ENCODE measurements at regions not wholly inside any gene's neighbourhood (a gene's known extent, or its start where the extent isn't known, plus 50 kb on each side); places are given as distances from the start of the nearest gene placed in this dataset.

- DNase-seq (ENCODE audit: low read depth, low spot score) = no peak
- no peaks in the 10 kb centered on the region for H3K79me2 ChIP-seq (ENCODE audit: control insufficient read depth, insufficient read depth, low read length)
- POLR2A ChIA-PET = no interaction called here
- no peak for FAIRE-seq
- H4K20me1 ChIP-seq (replicated peaks; ENCODE audit: control insufficient read depth, extremely low read depth, insufficient read depth, low read length) = no peaks in the 10 kb centered on the region
- no peaks in the 10 kb centered on the region for H3K27me3 ChIP-seq (ENCODE audit: control insufficient read depth in 2 of 2, insufficient read depth in 2 of 2, low read length in 2 of 2)
- intact Hi-C loops (cut with micrococcal nuclease) = no loop called here
- H3K4me1 ChIP-seq (ENCODE audit: control insufficient read depth, extremely low read depth, insufficient read depth, low read length) = peaks cover 6% of the 10 kb centered on the region
- no peak overlapping the region for H2AFZ ChIP-seq (ENCODE audit: low read depth, low read length)
- H3K27ac ChIP-seq (ENCODE audit: insufficient read depth, low read depth, low read length) = no peak overlapping the region
- no peak overlapping the region for H3K9ac ChIP-seq (replicated peaks; ENCODE audit: extremely low read depth, insufficient read depth, low read length)
- dilution Hi-C loops (cut with MboI; ENCODE audit: extremely low pct_ligation_motif_present, low sequenced_read_pairs) = no loop called here
- H3K4me3 ChIP-seq (replicated peaks in 1 of 3; ENCODE audit: insufficient read depth in 1 of 3, low read depth in 1 of 3, low read length in 3 of 3) = no peak overlapping the region
- TF ChIP-seq JUN (IDR thresholded peaks at IDR 0.05; ENCODE audit: borderline replicate concordance, insufficient read depth, insufficient read length, low read depth) (no peak), CTCF (IDR thresholded peaks at IDR 0.05; ENCODE audit: extremely low read depth in 1 of 2, insufficient read depth in 1 of 2, low read depth in 1 of 2, low read length in 2 of 2) (no peak), POLR2AphosphoS5 (IDR thresholded peaks at IDR 0.05; ENCODE audit: insufficient read depth, low read depth, low read length) (no peak), GATA2 (IDR thresholded peaks at IDR 0.05; ENCODE audit: insufficient read depth, insufficient read length, low read depth, low read length) (no peak), MAX (IDR thresholded peaks at IDR 0.05; ENCODE audit: insufficient read depth, insufficient read length) (no peak), MYC (IDR thresholded peaks at IDR 0.05; ENCODE audit: low read depth, low read length) (no peak), EZH2 (IDR thresholded peaks at IDR 0.05; ENCODE audit: borderline replicate concordance, low read depth, low read length, severe bottlenecking) (no peak), POLR2A (IDR thresholded peaks at IDR 0.05; ENCODE audit: low read depth, low read length) (no peak), FOS (IDR thresholded peaks at IDR 0.05; ENCODE audit: borderline replicate concordance, insufficient read depth, low read length) (no peak)
- no peaks in the 10 kb centered on the region for H3K9me1 ChIP-seq (replicated peaks; ENCODE audit: control insufficient read depth, extremely low read depth, insufficient read depth, low read length)
- no peak overlapping the region for H3K4me2 ChIP-seq (ENCODE audit: insufficient read depth, low read length)
- H3K9me3 ChIP-seq (replicated peaks; ENCODE audit: control insufficient read depth, insufficient read depth, low read length) = no peaks in the 10 kb centered on the region
- BruUV-seq (replicated peaks) = no TSS peak
- CTCF ChIA-PET = no interaction called here
- no peaks in the 10 kb centered on the region for H3K36me3 ChIP-seq (ENCODE audit: control insufficient read depth in 2 of 2, extremely low read depth in 1 of 2, insufficient read depth in 2 of 2, low read length in 2 of 2)
Observed at GRCh38 chr13:34174671-34175145, 356.8 kb downstream of the RFC3 start.
